ENCODE measurements at regions not wholly inside any gene's neighbourhood (a gene's known extent, or its start where the extent isn't known, plus 50 kb on each side); places are given as distances from the start of the nearest gene placed in this dataset.
A peak's percentile ranks its signal among the peaks of the same experiment; 100 is the strongest.

- Histone ChIP-seq H3K9ac (ENCODE audit: low read length in 3 of 3) (no peak overlapping the region), H3K9me3 (ENCODE audit: control insufficient read depth in 2 of 3, insufficient read depth in 1 of 3, low read length in 3 of 3) (peaks cover 0 to 3% (median 0%) of the 10 kb centered on the region in 3 donors), H3K4me3 (ENCODE audit: low read length in 3 of 3) (no peak overlapping the region), H3K36me3 (ENCODE audit: control insufficient read depth in 2 of 3, insufficient read depth in 3 of 3, low read length in 3 of 3) (no peaks in the 10 kb centered on the region), H3K27ac (ENCODE audit: low read depth in 2 of 2, low read length in 2 of 2) (no peak overlapping the region), H3K27me3 (ENCODE audit: control insufficient read depth, insufficient read depth, low read length) (no peaks in the 10 kb centered on the region), H3K4me1 (ENCODE audit: control insufficient read depth in 2 of 3, insufficient read depth in 2 of 3, low read depth in 1 of 3, low read length in 3 of 3) (peaks cover 0 to 2% (median 0%) of the 10 kb centered on the region in 3 donors)
- intact Hi-C loops (cut with DNase I), result no loop called here
- DNase-seq (peak in 1 of 5 donors; percentile 27), FAIRE-seq (no peak)
- no peak for TF ChIP-seq CTCF (IDR thresholded peaks at IDR 0.05; ENCODE audit: borderline replicate concordance, extremely low read depth, insufficient read depth)
These were observed 1422.4 kb downstream of the LRRC4C start for GRCh38 chr11:40037005-40037404.

GRCh38 chr11:40032331-40032730 lies 1427.1 kb downstream of the LRRC4C start:
- FAIRE-seq, result no peak
- H3K9me3 ChIP-seq (ENCODE audit: control insufficient read depth in 2 of 3, insufficient read depth in 1 of 3, low read length in 3 of 3), result peaks cover 0 to 3% (median 0%) of the 10 kb centered on the region in 3 donors
- H3K27ac ChIP-seq (ENCODE audit: low read depth in 2 of 2, low read length in 2 of 2), result no peak overlapping the region
- no peak overlapping the region for H3K9ac ChIP-seq (ENCODE audit: low read length in 3 of 3)
- intact Hi-C loops (cut with DNase I), result no loop called here
- no peak overlapping the region for H3K4me3 ChIP-seq (ENCODE audit: low read length in 3 of 3)
- no peaks in the 10 kb centered on the region for H3K27me3 ChIP-seq (ENCODE audit: control insufficient read depth, insufficient read depth, low read length)
- peak in 1 of 5 donors; percentile 11 for DNase-seq
- H3K36me3 ChIP-seq (ENCODE audit: control insufficient read depth in 2 of 3, insufficient read depth in 3 of 3, low read length in 3 of 3), result no peaks in the 10 kb centered on the region
- H3K4me1 ChIP-seq (ENCODE audit: control insufficient read depth in 2 of 3, insufficient read depth in 2 of 3, low read depth in 1 of 3, low read length in 3 of 3), result peaks cover 0 to 2% (median 0%) of the 10 kb centered on the region in 3 donors
- TF ChIP-seq CTCF (IDR thresholded peaks at IDR 0.05; ENCODE audit: borderline replicate concordance, extremely low read depth, insufficient read depth), result no peak

DNA sequence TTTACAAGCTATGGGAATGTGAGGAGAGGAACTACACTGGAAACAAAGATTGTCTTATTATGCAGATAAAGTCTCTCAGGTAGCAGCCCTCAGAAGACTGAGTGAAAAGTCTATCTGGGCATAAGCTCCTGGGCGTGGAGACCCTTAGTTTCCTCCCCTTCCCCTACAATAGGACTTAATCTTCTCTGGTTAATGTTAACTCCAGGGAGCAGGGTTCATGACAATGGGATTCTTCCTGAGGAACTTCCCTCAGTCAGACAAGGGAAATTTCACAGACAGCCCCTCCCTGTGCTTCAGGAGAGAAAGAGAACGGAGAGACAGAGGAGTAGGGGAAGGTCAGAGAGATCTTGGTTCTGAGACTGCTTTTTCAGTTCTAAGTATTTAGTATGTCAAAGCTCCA lies 1428.6 kb downstream of the LRRC4C start:
- no peak for TF ChIP-seq CTCF (IDR thresholded peaks at IDR 0.05; ENCODE audit: borderline replicate concordance, extremely low read depth, insufficient read depth)
- no peak overlapping the region for H3K4me3 ChIP-seq (ENCODE audit: low read length in 3 of 3)
- H3K9me3 ChIP-seq (ENCODE audit: control insufficient read depth in 2 of 3, insufficient read depth in 1 of 3, low read length in 3 of 3), result peaks cover 0 to 3% (median 0%) of the 10 kb centered on the region in 3 donors
- H3K27ac ChIP-seq (ENCODE audit: low read depth in 2 of 2, low read length in 2 of 2), result no peak overlapping the region
- H3K9ac ChIP-seq (ENCODE audit: low read length in 3 of 3), result no peak overlapping the region
- FAIRE-seq (no peak), DNase-seq (peak in 1 of 5 donors; percentile 7)
- intact Hi-C loops (cut with DNase I), result no loop called here
- H3K27me3 ChIP-seq (ENCODE audit: control insufficient read depth, insufficient read depth, low read length), result no peaks in the 10 kb centered on the region
- no peaks in the 10 kb centered on the region for H3K4me1 ChIP-seq (ENCODE audit: control insufficient read depth in 2 of 3, insufficient read depth in 2 of 3, low read depth in 1 of 3, low read length in 3 of 3)
- no peaks in the 10 kb centered on the region for H3K36me3 ChIP-seq (ENCODE audit: control insufficient read depth in 2 of 3, insufficient read depth in 3 of 3, low read length in 3 of 3)

GRCh38 chr11:40029391-40029790 lies 1430.1 kb downstream of the LRRC4C start:
- no peak overlapping the region for H3K9ac ChIP-seq (ENCODE audit: low read length in 3 of 3)
- peak overlapping the region; percentile 30 to 53 (median 40) for H3K4me3 ChIP-seq (ENCODE audit: low read length in 3 of 3)
- no peaks in the 10 kb centered on the region for H3K4me1 ChIP-seq (ENCODE audit: control insufficient read depth in 2 of 3, insufficient read depth in 2 of 3, low read depth in 1 of 3, low read length in 3 of 3)
- no peak overlapping the region for H3K27ac ChIP-seq (ENCODE audit: low read depth in 2 of 2, low read length in 2 of 2)
- TF ChIP-seq CTCF (IDR thresholded peaks at IDR 0.05; ENCODE audit: borderline replicate concordance, extremely low read depth, insufficient read depth), result no peak
- FAIRE-seq (no peak), DNase-seq (peak in 4 of 5 donors; percentile 45 to 81 (median 53))
- H3K36me3 ChIP-seq (ENCODE audit: control insufficient read depth in 2 of 3, insufficient read depth in 3 of 3, low read length in 3 of 3), result no peaks in the 10 kb centered on the region
- peaks cover 0 to 3% (median 0%) of the 10 kb centered on the region in 3 donors for H3K9me3 ChIP-seq (ENCODE audit: control insufficient read depth in 2 of 3, insufficient read depth in 1 of 3, low read length in 3 of 3)
- H3K27me3 ChIP-seq (ENCODE audit: control insufficient read depth, insufficient read depth, low read length), result no peaks in the 10 kb centered on the region
- intact Hi-C loops (cut with DNase I), result no loop called here

All from kidney (tissue), 13 donors.